Fibroblast of lung (primary cell): ENCODE measurements at regions not wholly inside any gene's neighbourhood (a gene's known extent, or its start where the extent isn't known, plus 50 kb on each side); places are given as distances from the start of the nearest gene placed in this dataset.

Experiments used
- CTCF ChIP-seq, 2 donors: IDR thresholded peaks in 1 of 2; conservative IDR thresholded peaks in 1 of 2; 1 replicate in 1 of 2; 2 replicates in 1 of 2; pipeline ENCODE4 v1.5.1; 2011 to 2012; ENCODE audit warnings: low read length in 2 of 2, control low read depth in 1 of 2, inconsistent platforms in 1 of 2, low read depth in 1 of 2, mild to moderate bottlenecking in 1 of 2
- EZH2 ChIP-seq: IDR thresholded peaks from 2 replicates; pipeline ENCODE4 v1.5.1; 2012; ENCODE audit warnings: low read length, control low read depth, mild to moderate bottlenecking; ENCODE audit errors: missing control alignments

GRCh38 chr2:215692387-215693079 is 256.7 kb upstream of the FN1 start:
- TF ChIP-seq CTCF (conservative IDR thresholded peaks at IDR 0.05 in 1 of 2, IDR thresholded peaks at IDR 0.05 in 1 of 2; ENCODE audit: low read depth in 1 of 2, low read length in 2 of 2) (no peak), EZH2 (no peak)
